ENCODE measurements at regions not wholly inside any gene's neighbourhood (a gene's known extent, or its start where the extent isn't known, plus 50 kb on each side); places are given as distances from the start of the nearest gene placed in this dataset.

DNA sequence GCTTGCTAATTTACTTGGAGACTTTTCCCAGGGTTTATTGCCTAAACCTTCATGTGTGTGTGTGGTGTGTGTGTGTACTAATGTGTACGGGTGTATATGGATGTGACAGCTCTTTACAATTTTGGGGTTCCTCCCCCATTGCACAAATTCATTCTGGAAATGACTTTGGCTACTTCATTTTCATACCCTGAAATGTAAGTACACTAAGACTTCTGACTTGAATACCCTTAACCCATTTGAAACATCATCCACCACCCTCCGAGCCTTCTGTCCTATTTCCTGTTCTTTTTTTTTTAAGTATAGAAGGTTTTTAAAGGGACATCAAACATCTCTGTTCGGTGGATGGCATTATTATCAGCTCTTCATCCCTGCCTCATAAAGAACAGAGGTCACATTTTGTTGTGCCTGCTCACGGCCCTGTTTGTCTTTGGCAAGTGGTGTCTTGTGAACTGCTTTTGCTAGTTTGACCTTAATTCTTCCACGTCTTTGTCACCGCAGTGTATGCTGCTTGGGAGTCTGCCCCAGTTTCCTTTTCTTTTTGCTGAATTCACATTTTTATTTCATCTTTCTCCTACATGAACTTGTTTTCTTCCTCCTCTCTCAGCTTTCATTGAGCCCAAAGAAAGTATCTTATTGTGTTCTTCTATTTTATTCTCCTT is 228.3 kb downstream of the FOXO1 start:
- TF ChIP-seq YY1 (IDR thresholded peaks at IDR 0.05; ENCODE audit: insufficient read depth, insufficient read length): no peak
- no peak for TF ChIP-seq ZNF274 (IDR thresholded peaks at IDR 0.05; ENCODE audit: low read depth, low read length)
